ENCODE measurements at regions not wholly inside any gene's neighbourhood (a gene's known extent, or its start where the extent isn't known, plus 50 kb on each side); places are given as distances from the start of the nearest gene placed in this dataset.

DNA sequence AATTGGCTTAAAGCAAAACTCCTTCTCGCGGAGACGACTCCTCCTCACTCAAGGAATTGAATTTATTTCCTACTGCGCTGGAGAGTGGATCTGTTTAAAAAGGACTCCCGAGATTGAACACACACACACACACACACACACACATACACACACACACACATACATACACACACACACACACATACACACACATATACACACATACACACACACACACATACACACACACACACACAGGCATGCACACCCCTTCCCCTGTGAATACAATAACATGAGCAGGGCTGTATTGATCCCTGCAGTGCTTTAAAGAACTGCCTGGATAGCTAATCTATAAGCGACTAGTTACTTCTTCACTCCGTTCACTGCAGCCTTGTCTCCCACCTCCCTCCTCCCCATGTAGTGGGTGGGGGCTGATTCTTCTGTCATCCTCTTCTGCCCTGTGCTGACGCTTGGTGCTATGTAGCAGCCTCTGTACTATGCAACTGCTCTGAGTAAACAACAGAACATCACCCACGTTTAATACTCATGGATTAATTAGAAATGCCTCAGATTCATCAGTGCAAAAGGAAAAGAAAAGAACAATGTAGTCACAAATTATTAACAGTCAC is 549.0 kb downstream of the CDH26 start:
- no peak overlapping the region for H3K4me3 ChIP-seq
- H3K27ac ChIP-seq = no peak overlapping the region
- FAIRE-seq (no peak), DNase-seq (ENCODE audit: low read depth in 1 of 2, low spot score in 1 of 2) (no peak), ATAC-seq (no peak)
- no peaks in the 10 kb centered on the region for H3K9me3 ChIP-seq
- H3K4me1 ChIP-seq = no peaks in the 10 kb centered on the region
- TF ChIP-seq MAZ (IDR thresholded peaks at IDR 0.05; ENCODE audit: borderline replicate concordance, low read depth, low read length) = no peak
- TF ChIP-seq, protein P1, sequence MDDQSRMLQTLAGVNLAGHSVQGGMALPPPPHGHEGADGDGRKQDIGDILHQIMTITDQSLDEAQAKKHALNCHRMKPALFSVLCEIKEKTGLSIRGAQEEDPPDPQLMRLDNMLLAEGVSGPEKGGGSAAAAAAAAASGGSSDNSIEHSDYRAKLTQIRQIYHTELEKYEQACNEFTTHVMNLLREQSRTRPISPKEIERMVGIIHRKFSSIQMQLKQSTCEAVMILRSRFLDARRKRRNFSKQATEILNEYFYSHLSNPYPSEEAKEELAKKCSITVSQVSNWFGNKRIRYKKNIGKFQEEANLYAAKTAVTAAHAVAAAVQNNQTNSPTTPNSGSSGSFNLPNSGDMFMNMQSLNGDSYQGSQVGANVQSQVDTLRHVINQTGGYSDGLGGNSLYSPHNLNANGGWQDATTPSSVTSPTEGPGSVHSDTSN (IDR thresholded peaks at IDR 0.05) = no peak
- no peak for TF ChIP-seq CHD4 (IDR thresholded peaks at IDR 0.05; ENCODE audit: borderline replicate concordance)
- no peak for TF ChIP-seq RCOR1 (IDR thresholded peaks at IDR 0.05; ENCODE audit: low read depth, low read length)
- no peak for TF ChIP-seq CHD2 (IDR thresholded peaks at IDR 0.05; ENCODE audit: low read length, partially characterized antibody)
- TF ChIP-seq TP53 (CRISPR knock-in tag; IDR thresholded peaks at IDR 0.05) = no peak
- no peak for TF ChIP-seq ZSCAN20 (CRISPR knock-in tag; IDR thresholded peaks at IDR 0.05)
- no peak for TF ChIP-seq GATA3 (IDR thresholded peaks at IDR 0.05; ENCODE audit: borderline replicate concordance)
- TF ChIP-seq CBX2 (IDR thresholded peaks at IDR 0.05; ENCODE audit: borderline replicate concordance, low read depth) = no peak
- TF ChIP-seq, protein P2, sequence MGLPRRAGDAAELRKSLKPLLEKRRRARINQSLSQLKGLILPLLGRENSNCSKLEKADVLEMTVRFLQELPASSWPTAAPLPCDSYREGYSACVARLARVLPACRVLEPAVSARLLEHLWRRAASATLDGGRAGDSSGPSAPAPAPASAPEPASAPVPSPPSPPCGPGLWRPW (IDR thresholded peaks at IDR 0.05) = no peak
- no peak for TF ChIP-seq CEBPB (IDR thresholded peaks at IDR 0.05)
- TF ChIP-seq HOXB13 (CRISPR knock-in tag; IDR thresholded peaks at IDR 0.05; ENCODE audit: low read depth) = no peak
- TF ChIP-seq RAD21 (conservative IDR thresholded peaks at IDR 0.05 in 1 of 2, IDR thresholded peaks at IDR 0.05 in 1 of 2) = no peak
- TF ChIP-seq SREBF2 (IDR thresholded peaks at IDR 0.05) = no peak
- no peak for TF ChIP-seq HEYL (CRISPR knock-in tag; IDR thresholded peaks at IDR 0.05)
- no peak for TF ChIP-seq EHF (CRISPR knock-in tag; IDR thresholded peaks at IDR 0.05)
- TF ChIP-seq RNF2 (IDR thresholded peaks at IDR 0.05; ENCODE audit: borderline replicate concordance, low read depth) = no peak
- TF ChIP-seq NPAS2 (CRISPR knock-in tag; IDR thresholded peaks at IDR 0.05; ENCODE audit: borderline replicate concordance) = no peak
- WGBS (ENCODE audit: missing lambda C conversion rate) = 43% methylated on average over 9 of the region's 9 CpGs
- H3K4me2 ChIP-seq = no peak overlapping the region
- CTCF ChIA-PET = no interaction called here
- POLR2A ChIA-PET = no interaction called here

DNA sequence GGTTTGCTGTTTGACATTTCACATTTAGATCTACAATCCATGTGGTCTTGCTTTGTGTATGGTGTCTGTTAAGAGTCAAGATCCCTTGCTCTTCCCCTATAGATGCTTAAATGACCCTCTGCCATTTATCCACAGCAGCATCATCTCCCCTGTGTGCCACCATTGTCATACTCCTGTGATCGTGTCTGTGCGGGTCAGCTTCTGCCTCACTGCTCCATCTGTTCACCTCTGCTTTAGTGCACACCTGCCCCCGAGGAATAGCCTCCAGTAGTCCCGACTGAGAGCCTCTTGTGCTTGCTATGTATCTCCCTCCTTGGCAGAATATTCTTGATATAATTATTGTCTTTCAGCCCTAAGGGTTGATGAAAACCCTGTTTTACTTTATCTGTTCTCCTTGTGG is 551.2 kb downstream of the CDH26 start:
- CTCF ChIA-PET = no interaction called here
- H3K27ac ChIP-seq = no peak overlapping the region
- no peaks in the 10 kb centered on the region for H3K9me3 ChIP-seq
- ATAC-seq (no peak), DNase-seq (ENCODE audit: low read depth in 1 of 2, low spot score in 1 of 2) (no peak), FAIRE-seq (no peak)
- no peak overlapping the region for H3K4me2 ChIP-seq
- POLR2A ChIA-PET = no interaction called here
- TF ChIP-seq, protein P3, sequence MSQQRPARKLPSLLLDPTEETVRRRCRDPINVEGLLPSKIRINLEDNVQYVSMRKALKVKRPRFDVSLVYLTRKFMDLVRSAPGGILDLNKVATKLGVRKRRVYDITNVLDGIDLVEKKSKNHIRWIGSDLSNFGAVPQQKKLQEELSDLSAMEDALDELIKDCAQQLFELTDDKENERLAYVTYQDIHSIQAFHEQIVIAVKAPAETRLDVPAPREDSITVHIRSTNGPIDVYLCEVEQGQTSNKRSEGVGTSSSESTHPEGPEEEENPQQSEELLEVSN (IDR thresholded peaks at IDR 0.05; ENCODE audit: borderline replicate concordance, low read depth) = no peak
- TF ChIP-seq, protein P4, sequence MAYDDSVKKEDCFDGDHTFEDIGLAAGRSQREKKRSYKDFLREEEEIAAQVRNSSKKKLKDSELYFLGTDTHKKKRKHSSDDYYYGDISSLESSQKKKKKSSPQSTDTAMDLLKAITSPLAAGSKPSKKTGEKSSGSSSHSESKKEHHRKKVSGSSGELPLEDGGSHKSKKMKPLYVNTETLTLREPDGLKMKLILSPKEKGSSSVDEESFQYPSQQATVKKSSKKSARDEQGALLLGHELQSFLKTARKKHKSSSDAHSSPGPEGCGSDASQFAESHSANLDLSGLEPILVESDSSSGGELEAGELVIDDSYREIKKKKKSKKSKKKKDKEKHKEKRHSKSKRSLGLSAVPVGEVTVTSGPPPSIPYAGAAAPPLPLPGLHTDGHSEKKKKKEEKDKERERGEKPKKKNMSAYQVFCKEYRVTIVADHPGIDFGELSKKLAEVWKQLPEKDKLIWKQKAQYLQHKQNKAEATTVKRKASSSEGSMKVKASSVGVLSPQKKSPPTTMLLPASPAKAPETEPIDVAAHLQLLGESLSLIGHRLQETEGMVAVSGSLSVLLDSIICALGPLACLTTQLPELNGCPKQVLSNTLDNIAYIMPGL (CRISPR knock-in tag; IDR thresholded peaks at IDR 0.05; ENCODE audit: borderline replicate concordance) = no peak
- no peak for TF ChIP-seq NPAS2 (CRISPR knock-in tag; IDR thresholded peaks at IDR 0.05; ENCODE audit: borderline replicate concordance)
- TF ChIP-seq GATA3 (IDR thresholded peaks at IDR 0.05; ENCODE audit: borderline replicate concordance) = no peak
- TF ChIP-seq EHF (CRISPR knock-in tag; IDR thresholded peaks at IDR 0.05) = no peak
- TF ChIP-seq EP300 (IDR thresholded peaks at IDR 0.05) = no peak
- TF ChIP-seq HEYL (CRISPR knock-in tag; IDR thresholded peaks at IDR 0.05) = no peak
- TF ChIP-seq RFX5 (IDR thresholded peaks at IDR 0.05) = no peak
- TF ChIP-seq, protein P1 (IDR thresholded peaks at IDR 0.05) = no peak
- TF ChIP-seq NFE2L2 (conservative IDR thresholded peaks at IDR 0.05; ENCODE audit: low read length) = no peak
- no peak overlapping the region for H3K4me3 ChIP-seq
- no peaks in the 10 kb centered on the region for H3K4me1 ChIP-seq
- 3% methylated on average over 4 of the region's 4 CpGs for WGBS (ENCODE audit: missing lambda C conversion rate)
